ENCODE measurements at regions not wholly inside any gene's neighbourhood (a gene's known extent, or its start where the extent isn't known, plus 50 kb on each side); places are given as distances from the start of the nearest gene placed in this dataset.

- H4K20me1 ChIP-seq (replicated peaks; ENCODE audit: control insufficient read depth, extremely low read depth, insufficient read depth, low read length), result no peaks in the 10 kb centered on the region
- H3K9me1 ChIP-seq (replicated peaks; ENCODE audit: control insufficient read depth, extremely low read depth, insufficient read depth, low read length), result no peaks in the 10 kb centered on the region
- no peaks in the 10 kb centered on the region for H3K79me2 ChIP-seq (ENCODE audit: control insufficient read depth, insufficient read depth, low read length)
- no peaks in the 10 kb centered on the region for H3K36me3 ChIP-seq (ENCODE audit: control insufficient read depth in 2 of 2, extremely low read depth in 1 of 2, insufficient read depth in 2 of 2, low read length in 2 of 2)
- H2AFZ ChIP-seq (ENCODE audit: low read depth, low read length), result no peak overlapping the region
- no peak overlapping the region for H3K27ac ChIP-seq (ENCODE audit: insufficient read depth, low read depth, low read length)
- CTCF ChIA-PET, result interaction anchor here (2.6 kb wide), 1 partner anchor 39 kb away, joined by 5 read pairs; no protein-coding TSS in a partner anchor
- no TSS peak for BruUV-seq (replicated peaks)
- no peak overlapping the region for H3K4me3 ChIP-seq (replicated peaks in 1 of 3; ENCODE audit: insufficient read depth in 1 of 3, low read depth in 1 of 3, low read length in 3 of 3)
- DNase-seq (ENCODE audit: low read depth, low spot score) (no peak), FAIRE-seq (no peak)
- POLR2A ChIA-PET, result no interaction called here
- dilution Hi-C loops (cut with MboI; ENCODE audit: extremely low pct_ligation_motif_present, low sequenced_read_pairs), result no loop called here
- H3K27me3 ChIP-seq (ENCODE audit: control insufficient read depth in 2 of 2, insufficient read depth in 2 of 2, low read length in 2 of 2), result no peaks in the 10 kb centered on the region
- H3K9me3 ChIP-seq (replicated peaks; ENCODE audit: control insufficient read depth, insufficient read depth, low read length), result no peaks in the 10 kb centered on the region
- H3K4me2 ChIP-seq (ENCODE audit: insufficient read depth, low read length), result no peak overlapping the region
- intact Hi-C loops (cut with micrococcal nuclease), result no loop called here
- peaks cover 9% of the 10 kb centered on the region for H3K4me1 ChIP-seq (ENCODE audit: control insufficient read depth, extremely low read depth, insufficient read depth, low read length)
- TF ChIP-seq GATA2 (IDR thresholded peaks at IDR 0.05; ENCODE audit: insufficient read depth, insufficient read length, low read depth, low read length) (no peak), MAX (IDR thresholded peaks at IDR 0.05; ENCODE audit: insufficient read depth, insufficient read length) (no peak), MYC (IDR thresholded peaks at IDR 0.05; ENCODE audit: low read depth, low read length) (no peak), POLR2AphosphoS5 (IDR thresholded peaks at IDR 0.05; ENCODE audit: insufficient read depth, low read depth, low read length) (no peak), EZH2 (IDR thresholded peaks at IDR 0.05; ENCODE audit: borderline replicate concordance, low read depth, low read length, severe bottlenecking) (no peak)
- H3K9ac ChIP-seq (replicated peaks; ENCODE audit: extremely low read depth, insufficient read depth, low read length), result no peak overlapping the region
Observed at GRCh38 chr10:125409756-125410155, 249.4 kb upstream of the CTBP2 start.

GRCh38 chr10:125407557-125407956 lies 247.2 kb upstream of the CTBP2 start:
- ChIA-PET POLR2A (no interaction called here), CTCF (interaction anchor here (0.9 kb wide), 1 partner anchor 13 kb away, joined by 3 read pairs; no protein-coding TSS in a partner anchor)
- no peak for FAIRE-seq

More at GRCh38 chr10:125407557-125407956, 247.2 kb upstream of the CTBP2 start:
- Histone ChIP-seq H4K20me1 (replicated peaks; ENCODE audit: control insufficient read depth, extremely low read depth, insufficient read depth, low read length) (no peaks in the 10 kb centered on the region), H2AFZ (ENCODE audit: low read depth, low read length) (no peak overlapping the region), H3K9ac (replicated peaks; ENCODE audit: extremely low read depth, insufficient read depth, low read length) (no peak overlapping the region), H3K9me3 (replicated peaks; ENCODE audit: control insufficient read depth, insufficient read depth, low read length) (no peaks in the 10 kb centered on the region), H3K4me3 (replicated peaks in 1 of 3; ENCODE audit: insufficient read depth in 1 of 3, low read depth in 1 of 3, low read length in 3 of 3) (no peak overlapping the region), H3K4me1 (ENCODE audit: control insufficient read depth, extremely low read depth, insufficient read depth, low read length) (peaks cover 3% of the 10 kb centered on the region), H3K4me2 (ENCODE audit: insufficient read depth, low read length) (no peak overlapping the region), H3K79me2 (ENCODE audit: control insufficient read depth, insufficient read depth, low read length) (no peaks in the 10 kb centered on the region), H3K27ac (ENCODE audit: insufficient read depth, low read depth, low read length) (no peak overlapping the region), H3K9me1 (replicated peaks; ENCODE audit: control insufficient read depth, extremely low read depth, insufficient read depth, low read length) (no peaks in the 10 kb centered on the region), H3K36me3 (ENCODE audit: control insufficient read depth in 2 of 2, extremely low read depth in 1 of 2, insufficient read depth in 2 of 2, low read length in 2 of 2) (no peaks in the 10 kb centered on the region), H3K27me3 (ENCODE audit: control insufficient read depth in 2 of 2, insufficient read depth in 2 of 2, low read length in 2 of 2) (no peaks in the 10 kb centered on the region)
- dilution Hi-C loops (cut with MboI; ENCODE audit: extremely low pct_ligation_motif_present, low sequenced_read_pairs) (no loop called here), intact Hi-C loops (cut with micrococcal nuclease) (no loop called here)
- DNase-seq (ENCODE audit: low read depth, low spot score), result no peak
- BruUV-seq (replicated peaks), result no TSS peak
- no peak for TF ChIP-seq MAX (IDR thresholded peaks at IDR 0.05; ENCODE audit: insufficient read depth, insufficient read length)
- TF ChIP-seq JUN (IDR thresholded peaks at IDR 0.05; ENCODE audit: borderline replicate concordance, insufficient read depth, insufficient read length, low read depth), result no peak
- TF ChIP-seq EZH2 (IDR thresholded peaks at IDR 0.05; ENCODE audit: borderline replicate concordance, low read depth, low read length, severe bottlenecking), result no peak
- TF ChIP-seq FOS (IDR thresholded peaks at IDR 0.05; ENCODE audit: borderline replicate concordance, insufficient read depth, low read length), result no peak
- TF ChIP-seq GATA2 (IDR thresholded peaks at IDR 0.05; ENCODE audit: insufficient read depth, insufficient read length, low read depth, low read length), result no peak
- TF ChIP-seq POLR2AphosphoS5 (IDR thresholded peaks at IDR 0.05; ENCODE audit: insufficient read depth, low read depth, low read length), result no peak
